Smooth muscle cell (in vitro differentiated cells): ENCODE measurements at regions not wholly inside any gene's neighbourhood (a gene's known extent, or its start where the extent isn't known, plus 50 kb on each side); places are given as distances from the start of the nearest gene placed in this dataset.

ENCODE experiments used
- DNase-seq: peaks from one replicate; lab custom pipeline; 2025; ENCODE audit not compliant: unreplicated experiment; lab: John Stamatoyannopoulos, UW
- H2AFZ ChIP-seq: fragments of 200-600 bp; sonication (generic); 2 replicates; pipeline ENCODE4 v1.6.0; 2016; ENCODE audit warnings: antibody characterized with exemption, low read depth, mild to moderate bottlenecking
- H3F3A ChIP-seq: fragments of 200-600 bp; sonication (generic); 2 replicates; pipeline ENCODE4 v1.6.0; 2017; ENCODE audit warnings: antibody characterized with exemption, low read depth
- H3K27ac ChIP-seq: fragments of 200-600 bp; sonication (generic); 2 replicates; pipeline ENCODE4 v1.5.1; 2016; ENCODE audit warnings: low read depth, mild to moderate bottlenecking
- H3K27me3 ChIP-seq: fragments of 200-600 bp; sonication (generic); 2 replicates; pipeline ENCODE4 v1.6.1; 2016; ENCODE audit warnings: low read depth, mild to moderate bottlenecking
- H3K36me3 ChIP-seq: fragments of 200-600 bp; sonication (generic); 2 replicates; pipeline ENCODE4 v1.5.1; 2016; ENCODE audit warnings: low read depth
- H3K4me1 ChIP-seq: fragments of 200-600 bp; sonication (generic); 2 replicates; pipeline ENCODE4 v1.5.1; 2016; ENCODE audit warnings: low read depth
- H3K4me2 ChIP-seq: fragments of 200-600 bp; sonication (generic); 2 replicates; pipeline ENCODE4 v1.6.0; 2016; ENCODE audit warnings: mild to moderate bottlenecking
- H3K4me3 ChIP-seq: fragments of 200-600 bp; sonication (generic); 2 replicates; pipeline ENCODE4 v1.5.1; 2016; ENCODE audit warnings: mild to moderate bottlenecking
- H3K79me2 ChIP-seq: fragments of 200-600 bp; sonication (generic); 2 replicates; pipeline ENCODE4 v1.6.0; 2016; ENCODE audit warnings: low read depth, mild to moderate bottlenecking
- H3K9ac ChIP-seq: fragments of 200-600 bp; sonication (generic); 2 replicates; pipeline ENCODE4 v1.6.0; 2016; ENCODE audit warnings: low read depth
- H3K9me3 ChIP-seq: fragments of 200-600 bp; sonication (generic); replicated peaks from 2 replicates; pipeline ENCODE4 v1.5.1; 2016; ENCODE audit warnings: low read depth
- H4K20me1 ChIP-seq: fragments of 200-600 bp; sonication (generic); 2 replicates; pipeline ENCODE4 v1.6.0; 2016; ENCODE audit warnings: low read depth
- CTCF ChIP-seq: fragments of 200-600 bp; sonication (generic); IDR thresholded peaks from 2 replicates; pipeline ENCODE4 v1.5.1; 2017; ENCODE audit warnings: borderline replicate concordance, mild to moderate bottlenecking, antibody characterized with exemption; ENCODE audit not compliant: insufficient read depth, poor library complexity, severe bottlenecking
- WGBS: methylation state at CpG from one replicate; pipeline ENCODE4 v1.1.7; 2016; ENCODE audit warnings: low lambda C conversion rate; 5-methylcytosine and 5-hydroxymethylcytosine counted together

DNA sequence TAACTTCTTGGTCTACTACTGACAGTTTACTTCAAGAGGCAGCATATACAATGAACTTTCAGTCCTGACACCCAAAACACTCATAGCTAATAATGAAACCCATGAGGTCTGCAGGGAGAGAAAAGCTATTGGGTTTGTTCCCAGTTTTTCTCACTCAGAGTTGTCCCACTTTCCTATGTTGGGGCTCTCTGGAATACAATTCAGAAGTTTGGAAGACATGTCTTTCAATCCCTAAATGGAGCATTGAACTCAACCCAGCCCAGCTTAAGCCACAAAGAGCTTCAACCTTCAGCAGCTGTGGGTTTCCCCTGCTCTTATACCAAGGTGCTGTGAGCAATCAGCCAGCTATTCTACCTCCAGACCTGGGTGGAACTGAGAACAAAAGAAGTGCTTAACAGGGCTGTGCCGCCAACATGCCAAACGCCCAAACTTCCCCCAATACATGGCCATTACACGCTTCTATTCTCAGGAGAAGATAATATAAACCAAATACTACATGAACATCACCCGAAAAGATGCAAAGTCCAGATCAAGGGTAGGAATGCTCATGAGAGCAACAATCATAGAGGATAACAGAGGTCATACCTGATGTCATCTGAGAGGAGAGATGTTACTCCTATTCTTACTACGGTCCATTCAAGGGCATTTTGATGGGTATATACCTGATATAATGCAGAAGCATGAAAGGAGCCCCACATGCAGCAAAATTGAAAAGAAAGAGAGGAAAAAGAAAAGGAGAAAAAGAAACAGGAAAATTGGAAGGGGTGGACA lies 131.2 kb upstream of the TGFBR2 start:
- Histone ChIP-seq H3K27ac (peak overlapping the region; percentile 48), H3K36me3 (no peaks in the 10 kb centered on the region), H2AFZ (no peak overlapping the region), H3K4me3 (no peak overlapping the region), H3K4me1 (no peaks in the 10 kb centered on the region), H3K9me3 (no peaks in the 10 kb centered on the region), H3F3A (no peaks in the 10 kb centered on the region), H3K79me2 (no peaks in the 10 kb centered on the region), H4K20me1 (no peaks in the 10 kb centered on the region), H3K27me3 (no peaks in the 10 kb centered on the region), H3K4me2 (no peak overlapping the region), H3K9ac (no peak overlapping the region)
- TF ChIP-seq CTCF = no peak
- WGBS = 91% methylated on average over 5 of the region's 5 CpGs
- no peak for DNase-seq

DNA sequence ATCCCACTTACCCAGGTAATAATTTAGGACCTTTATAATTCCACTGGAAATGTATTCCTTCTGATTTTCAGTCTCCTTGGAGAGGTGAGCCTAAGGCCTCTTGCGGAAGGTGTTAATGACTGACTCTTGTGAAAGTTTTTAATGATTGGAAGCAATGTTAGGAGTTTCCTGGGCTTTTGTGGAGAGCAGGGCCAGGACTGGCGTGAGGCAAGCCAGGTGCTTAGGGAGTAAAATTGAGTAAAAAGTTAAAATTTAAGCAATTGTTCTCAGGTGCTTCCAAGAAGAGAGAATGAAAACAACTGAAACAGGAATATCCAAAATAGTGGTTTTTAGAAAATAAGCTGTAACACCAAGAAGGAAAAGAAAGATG lies 130.6 kb upstream of the TGFBR2 start:
- Histone ChIP-seq H4K20me1 (no peaks in the 10 kb centered on the region), H3K79me2 (no peaks in the 10 kb centered on the region), H3K9ac (no peak overlapping the region), H3K4me3 (no peak overlapping the region), H3K4me2 (no peak overlapping the region), H3K36me3 (no peaks in the 10 kb centered on the region), H3K9me3 (no peaks in the 10 kb centered on the region), H3F3A (no peaks in the 10 kb centered on the region), H3K27me3 (no peaks in the 10 kb centered on the region), H3K4me1 (no peaks in the 10 kb centered on the region), H2AFZ (no peak overlapping the region), H3K27ac (peak overlapping the region; percentile 48)
- 96% methylated on average over 2 of the region's 2 CpGs for WGBS
- DNase-seq = no peak
- TF ChIP-seq CTCF = no peak

DNA sequence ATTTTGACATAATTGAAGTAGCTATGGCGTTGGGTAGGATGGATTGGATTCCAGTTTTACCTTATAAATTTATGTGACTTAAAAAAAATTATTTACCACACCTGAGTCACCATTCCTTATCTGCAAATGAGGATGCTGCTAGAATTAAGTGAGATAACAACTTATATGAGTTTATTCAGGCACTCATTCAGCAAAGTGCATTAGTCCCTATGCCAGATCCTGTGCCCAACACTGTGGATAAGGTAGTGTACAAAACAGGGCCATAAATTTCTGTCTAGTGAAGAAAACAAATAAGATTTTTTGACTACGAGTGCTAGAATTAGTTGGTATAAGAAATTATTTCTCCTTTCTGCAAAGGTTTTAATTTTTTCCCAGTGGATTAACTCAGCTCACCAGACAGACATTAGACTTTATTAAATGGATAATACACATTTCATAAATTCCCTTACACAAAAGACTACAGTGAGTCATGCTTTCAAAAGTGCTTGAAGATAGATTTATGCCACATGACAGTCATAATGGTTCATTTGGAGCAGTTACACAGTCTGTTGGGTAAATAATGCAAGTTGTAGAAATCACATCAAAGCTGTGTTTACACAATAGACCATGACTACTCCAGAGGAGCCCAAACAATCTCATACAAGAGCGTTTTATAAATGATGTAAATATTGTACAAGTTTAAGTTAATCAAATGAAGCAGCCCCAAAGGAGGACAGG lies 129.9 kb upstream of the TGFBR2 start:
- peak overlapping the region; percentile 34 for H2AFZ ChIP-seq
- H3K27me3 ChIP-seq = no peaks in the 10 kb centered on the region
- peak overlapping the region; percentile 48 for H3K27ac ChIP-seq
- no peaks in the 10 kb centered on the region for H3K79me2 ChIP-seq
- H3K4me1 ChIP-seq = no peaks in the 10 kb centered on the region
- H3K9me3 ChIP-seq = no peaks in the 10 kb centered on the region
- WGBS = 68% methylated on average over 3 of the region's 3 CpGs
- no peaks in the 10 kb centered on the region for H3F3A ChIP-seq
- no peaks in the 10 kb centered on the region for H4K20me1 ChIP-seq
- DNase-seq = no peak
- H3K4me3 ChIP-seq = no peak overlapping the region
- peak overlapping the region; percentile 27 for H3K4me2 ChIP-seq
- no peak overlapping the region for H3K9ac ChIP-seq
- H3K36me3 ChIP-seq = no peaks in the 10 kb centered on the region
- no peak for TF ChIP-seq CTCF
